ENCODE measurements at regions not wholly inside any gene's neighbourhood (a gene's known extent, or its start where the extent isn't known, plus 50 kb on each side); places are given as distances from the start of the nearest gene placed in this dataset.

GRCh38 chr12:107330831-107331431 lies 237.6 kb upstream of the CRY1 start:
- H3K4me1 ChIP-seq (ENCODE audit: control insufficient read depth in 2 of 2, insufficient read depth in 2 of 2, low read length in 1 of 2) = peaks cover 0 to 8% of the 10 kb centered on the region in 2 donors
- 47 to 50% methylated on average over 8 of the region's 8 CpGs for WGBS, 2 donors
- H3K27ac ChIP-seq (ENCODE audit: low read depth in 2 of 2, low read length in 1 of 2) = peak overlapping the region in 1 of 2 donors; percentile 72
- no peaks in the 10 kb centered on the region for H3K36me3 ChIP-seq (ENCODE audit: control insufficient read depth in 2 of 2, insufficient read depth in 2 of 2, low read length in 1 of 2)
- no peaks in the 10 kb centered on the region for H3K9me3 ChIP-seq (ENCODE audit: control insufficient read depth in 2 of 2, insufficient read depth in 1 of 2, low read depth in 1 of 2, low read length in 1 of 2)
- no peaks in the 10 kb centered on the region for H3K27me3 ChIP-seq (ENCODE audit: control insufficient read depth in 1 of 2, insufficient read depth in 2 of 2, low read length in 2 of 2)
- H3K4me3 ChIP-seq (ENCODE audit: low read depth in 1 of 2, low read length in 2 of 2) = no peak overlapping the region

GRCh38 chr12:107331471-107331870 lies 238.1 kb upstream of the CRY1 start:
- Histone ChIP-seq H3K27ac (ENCODE audit: low read depth in 2 of 2, low read length in 1 of 2) (peak overlapping the region in 1 of 2 donors; percentile 72), H3K4me1 (ENCODE audit: control insufficient read depth in 2 of 2, insufficient read depth in 2 of 2, low read length in 1 of 2) (peaks cover 0 to 8% of the 10 kb centered on the region in 2 donors), H3K36me3 (ENCODE audit: control insufficient read depth in 2 of 2, insufficient read depth in 2 of 2, low read length in 1 of 2) (no peaks in the 10 kb centered on the region), H3K4me3 (ENCODE audit: low read depth in 1 of 2, low read length in 2 of 2) (no peak overlapping the region), H3K9me3 (ENCODE audit: control insufficient read depth in 2 of 2, insufficient read depth in 1 of 2, low read depth in 1 of 2, low read length in 1 of 2) (no peaks in the 10 kb centered on the region), H3K27me3 (ENCODE audit: control insufficient read depth in 1 of 2, insufficient read depth in 2 of 2, low read length in 2 of 2) (no peaks in the 10 kb centered on the region)
- 82 to 85% methylated on average over 9 of the region's 9 CpGs for WGBS, 2 donors

- Histone ChIP-seq H3K4me1 (ENCODE audit: control insufficient read depth in 2 of 2, insufficient read depth in 2 of 2, low read length in 1 of 2) (peaks cover 0 to 8% of the 10 kb centered on the region in 2 donors), H3K27me3 (ENCODE audit: control insufficient read depth in 1 of 2, insufficient read depth in 2 of 2, low read length in 2 of 2) (no peaks in the 10 kb centered on the region), H3K36me3 (ENCODE audit: control insufficient read depth in 2 of 2, insufficient read depth in 2 of 2, low read length in 1 of 2) (no peaks in the 10 kb centered on the region), H3K4me3 (ENCODE audit: low read depth in 1 of 2, low read length in 2 of 2) (no peak overlapping the region), H3K9me3 (ENCODE audit: control insufficient read depth in 2 of 2, insufficient read depth in 1 of 2, low read depth in 1 of 2, low read length in 1 of 2) (no peaks in the 10 kb centered on the region), H3K27ac (ENCODE audit: low read depth in 2 of 2, low read length in 1 of 2) (no peak overlapping the region)
- 72% methylated on average over 11 of the region's 11 CpGs for WGBS, 2 donors
Observed at GRCh38 chr12:107331912-107332311, 238.6 kb upstream of the CRY1 start.

GRCh38 chr12:107332743-107333142 lies 239.4 kb upstream of the CRY1 start:
- 75 to 88% methylated on average over 4 of the region's 4 CpGs for WGBS, 2 donors

GRCh38 chr12:107335802-107336570 lies 242.6 kb upstream of the CRY1 start:
- Histone ChIP-seq H3K4me3 (ENCODE audit: low read depth in 1 of 2, low read length in 2 of 2) (no peak overlapping the region), H3K4me1 (ENCODE audit: control insufficient read depth in 2 of 2, insufficient read depth in 2 of 2, low read length in 1 of 2) (peaks cover 0 to 6% of the 10 kb centered on the region in 2 donors), H3K27me3 (ENCODE audit: control insufficient read depth in 1 of 2, insufficient read depth in 2 of 2, low read length in 2 of 2) (no peaks in the 10 kb centered on the region), H3K36me3 (ENCODE audit: control insufficient read depth in 2 of 2, insufficient read depth in 2 of 2, low read length in 1 of 2) (no peaks in the 10 kb centered on the region), H3K27ac (ENCODE audit: low read depth in 2 of 2, low read length in 1 of 2) (no peak overlapping the region), H3K9me3 (ENCODE audit: control insufficient read depth in 2 of 2, insufficient read depth in 1 of 2, low read depth in 1 of 2, low read length in 1 of 2) (no peaks in the 10 kb centered on the region)
- 86 to 89% methylated on average over 10 of the region's 10 CpGs for WGBS, 2 donors

More at GRCh38 chr12:107332743-107333142, 239.4 kb upstream of the CRY1 start:
- no peak overlapping the region for H3K27ac ChIP-seq (ENCODE audit: low read depth in 2 of 2, low read length in 1 of 2)
- no peaks in the 10 kb centered on the region for H3K9me3 ChIP-seq (ENCODE audit: control insufficient read depth in 2 of 2, insufficient read depth in 1 of 2, low read depth in 1 of 2, low read length in 1 of 2)
- no peak overlapping the region for H3K4me3 ChIP-seq (ENCODE audit: low read depth in 1 of 2, low read length in 2 of 2)
- H3K36me3 ChIP-seq (ENCODE audit: control insufficient read depth in 2 of 2, insufficient read depth in 2 of 2, low read length in 1 of 2) = no peaks in the 10 kb centered on the region
- no peaks in the 10 kb centered on the region for H3K27me3 ChIP-seq (ENCODE audit: control insufficient read depth in 1 of 2, insufficient read depth in 2 of 2, low read length in 2 of 2)
- H3K4me1 ChIP-seq (ENCODE audit: control insufficient read depth in 2 of 2, insufficient read depth in 2 of 2, low read length in 1 of 2) = peaks cover 0 to 8% of the 10 kb centered on the region in 2 donors

- no peaks in the 10 kb centered on the region for H3K27me3 ChIP-seq (ENCODE audit: control insufficient read depth in 1 of 2, insufficient read depth in 2 of 2, low read length in 2 of 2)
- 60 to 66% methylated on average over 4 of the region's 4 CpGs for WGBS, 2 donors
Observed at GRCh38 chr12:107336695-107337094, 243.3 kb upstream of the CRY1 start.

GRCh38 chr12:107337346-107338095 lies 244.2 kb upstream of the CRY1 start:
- Histone ChIP-seq H3K27ac (ENCODE audit: low read depth in 2 of 2, low read length in 1 of 2) (peak overlapping the region in 1 of 2 donors; percentile 40), H3K27me3 (ENCODE audit: control insufficient read depth in 1 of 2, insufficient read depth in 2 of 2, low read length in 2 of 2) (no peaks in the 10 kb centered on the region), H3K9me3 (ENCODE audit: control insufficient read depth in 2 of 2, insufficient read depth in 1 of 2, low read depth in 1 of 2, low read length in 1 of 2) (no peaks in the 10 kb centered on the region), H3K36me3 (ENCODE audit: control insufficient read depth in 2 of 2, insufficient read depth in 2 of 2, low read length in 1 of 2) (no peaks in the 10 kb centered on the region), H3K4me1 (ENCODE audit: control insufficient read depth in 2 of 2, insufficient read depth in 2 of 2, low read length in 1 of 2) (no peaks in the 10 kb centered on the region), H3K4me3 (ENCODE audit: low read depth in 1 of 2, low read length in 2 of 2) (no peak overlapping the region)
- 65 to 70% methylated on average over 9 of the region's 9 CpGs for WGBS, 2 donors

More at GRCh38 chr12:107336695-107337094, 243.3 kb upstream of the CRY1 start:
- Histone ChIP-seq H3K36me3 (ENCODE audit: control insufficient read depth in 2 of 2, insufficient read depth in 2 of 2, low read length in 1 of 2) (no peaks in the 10 kb centered on the region), H3K4me1 (ENCODE audit: control insufficient read depth in 2 of 2, insufficient read depth in 2 of 2, low read length in 1 of 2) (no peaks in the 10 kb centered on the region), H3K27ac (ENCODE audit: low read depth in 2 of 2, low read length in 1 of 2) (no peak overlapping the region), H3K4me3 (ENCODE audit: low read depth in 1 of 2, low read length in 2 of 2) (no peak overlapping the region), H3K9me3 (ENCODE audit: control insufficient read depth in 2 of 2, insufficient read depth in 1 of 2, low read depth in 1 of 2, low read length in 1 of 2) (no peaks in the 10 kb centered on the region)

- H3K27me3 ChIP-seq (ENCODE audit: control insufficient read depth in 1 of 2, insufficient read depth in 2 of 2, low read length in 2 of 2) = no peaks in the 10 kb centered on the region
- 58 to 62% methylated on average over 4 of the region's 4 CpGs for WGBS, 2 donors
Observed at GRCh38 chr12:107339487-107339886, 246.1 kb upstream of the CRY1 start.

GRCh38 chr12:107339932-107340331 lies 246.6 kb upstream of the CRY1 start:
- no peak overlapping the region for H3K27ac ChIP-seq (ENCODE audit: low read depth in 2 of 2, low read length in 1 of 2)
- H3K4me3 ChIP-seq (ENCODE audit: low read depth in 1 of 2, low read length in 2 of 2) = no peak overlapping the region

More at GRCh38 chr12:107339487-107339886, 246.1 kb upstream of the CRY1 start:
- Histone ChIP-seq H3K4me1 (ENCODE audit: control insufficient read depth in 2 of 2, insufficient read depth in 2 of 2, low read length in 1 of 2) (no peaks in the 10 kb centered on the region), H3K4me3 (ENCODE audit: low read depth in 1 of 2, low read length in 2 of 2) (no peak overlapping the region), H3K36me3 (ENCODE audit: control insufficient read depth in 2 of 2, insufficient read depth in 2 of 2, low read length in 1 of 2) (no peaks in the 10 kb centered on the region), H3K9me3 (ENCODE audit: control insufficient read depth in 2 of 2, insufficient read depth in 1 of 2, low read depth in 1 of 2, low read length in 1 of 2) (no peaks in the 10 kb centered on the region), H3K27ac (ENCODE audit: low read depth in 2 of 2, low read length in 1 of 2) (no peak overlapping the region)

More at GRCh38 chr12:107339932-107340331, 246.6 kb upstream of the CRY1 start:
- Histone ChIP-seq H3K9me3 (ENCODE audit: control insufficient read depth in 2 of 2, insufficient read depth in 1 of 2, low read depth in 1 of 2, low read length in 1 of 2) (no peaks in the 10 kb centered on the region), H3K36me3 (ENCODE audit: control insufficient read depth in 2 of 2, insufficient read depth in 2 of 2, low read length in 1 of 2) (no peaks in the 10 kb centered on the region), H3K4me1 (ENCODE audit: control insufficient read depth in 2 of 2, insufficient read depth in 2 of 2, low read length in 1 of 2) (no peaks in the 10 kb centered on the region), H3K27me3 (ENCODE audit: control insufficient read depth in 1 of 2, insufficient read depth in 2 of 2, low read length in 2 of 2) (no peaks in the 10 kb centered on the region)
- 66 to 68% methylated on average over 2 of the region's 2 CpGs for WGBS, 2 donors
